ENCODE measurements at regions not wholly inside any gene's neighbourhood (a gene's known extent, or its start where the extent isn't known, plus 50 kb on each side); places are given as distances from the start of the nearest gene placed in this dataset.

DNA sequence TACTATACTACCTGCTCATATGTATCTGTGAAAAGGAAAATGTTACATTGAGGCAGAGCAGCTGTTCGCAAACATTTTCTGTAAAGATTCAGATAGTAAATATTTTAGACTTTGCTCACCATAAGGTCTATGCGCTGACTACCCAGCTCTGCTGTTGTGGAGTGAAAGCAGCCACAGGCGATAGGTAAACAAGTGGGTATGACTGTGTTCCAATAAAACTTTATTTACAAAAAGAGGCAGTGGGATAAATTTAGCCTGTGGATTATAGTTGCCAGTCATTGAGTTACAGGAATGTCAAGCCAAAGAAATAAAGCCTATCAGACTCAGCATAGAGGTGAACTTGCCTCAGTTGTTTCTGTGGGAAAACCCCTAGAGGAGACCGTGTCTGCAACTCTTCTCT is 487.7 kb upstream of the API5 start:
- TF ChIP-seq CTCF (IDR thresholded peaks at IDR 0.05; ENCODE audit: low read length), result no peak
- no peak for TF ChIP-seq EZH2 (optimal IDR thresholded peaks at IDR 0.05; ENCODE audit: low read depth, low read length)
- TF ChIP-seq EZH2phosphoT487 (IDR thresholded peaks at IDR 0.05; ENCODE audit: low read length), result no peak

All from MM.1S (cell line).